ENCODE measurements at regions not wholly inside any gene's neighbourhood (a gene's known extent, or its start where the extent isn't known, plus 50 kb on each side); places are given as distances from the start of the nearest gene placed in this dataset.

GRCh38 chr2:22788749-22789327 is 596.1 kb upstream of the KLHL29 start:
- Histone ChIP-seq H3K79me2 (ENCODE audit: control insufficient read depth, insufficient read depth, low read length) (no peaks in the 10 kb centered on the region), H3K9me3 (ENCODE audit: control insufficient read depth, insufficient read depth, low read depth, low read length) (no peaks in the 10 kb centered on the region), H4K20me1 (ENCODE audit: control insufficient read depth, extremely low read depth, insufficient read depth, low read length) (no peaks in the 10 kb centered on the region), H3K36me3 (ENCODE audit: control insufficient read depth, insufficient read depth, low read length) (no peaks in the 10 kb centered on the region), H3K4me3 (replicated peaks in 1 of 4; ENCODE audit: control extremely low read depth in 1 of 4, insufficient read depth in 1 of 4, low read depth in 3 of 4, low read length in 4 of 4) (no peak overlapping the region), H3K27ac (ENCODE audit: insufficient read depth, low read length) (no peak overlapping the region), H3K27me3 (ENCODE audit: control insufficient read depth, insufficient read depth, low read length) (no peaks in the 10 kb centered on the region), H3K4me2 (ENCODE audit: extremely low read depth, insufficient read depth, low read length) (no peak overlapping the region), H3K9ac (ENCODE audit: insufficient read depth, low read length) (no peak overlapping the region), H3K4me1 (ENCODE audit: control insufficient read depth, extremely low read depth, insufficient read depth, low read length) (no peaks in the 10 kb centered on the region), H2AFZ (ENCODE audit: low read length) (no peak overlapping the region)
- DNase-seq (ENCODE audit: low read depth in 2 of 2): no peak
- TF ChIP-seq CTCF (conservative IDR thresholded peaks at IDR 0.05 in 1 of 2, IDR thresholded peaks at IDR 0.05 in 1 of 2; ENCODE audit: low read depth in 1 of 2, low read length in 2 of 2): no peak
- TF ChIP-seq EZH2 (IDR thresholded peaks at IDR 0.05; ENCODE audit: low read length, missing control alignments): no peak

GRCh38 chr2:22795287-22795866 is 589.6 kb upstream of the KLHL29 start:
- Histone ChIP-seq H2AFZ (ENCODE audit: low read length) (no peak overlapping the region), H3K27me3 (ENCODE audit: control insufficient read depth, insufficient read depth, low read length) (no peaks in the 10 kb centered on the region), H3K79me2 (ENCODE audit: control insufficient read depth, insufficient read depth, low read length) (no peaks in the 10 kb centered on the region), H3K4me3 (replicated peaks in 1 of 4; ENCODE audit: control extremely low read depth in 1 of 4, insufficient read depth in 1 of 4, low read depth in 3 of 4, low read length in 4 of 4) (no peak overlapping the region), H3K4me2 (ENCODE audit: extremely low read depth, insufficient read depth, low read length) (no peak overlapping the region), H4K20me1 (ENCODE audit: control insufficient read depth, extremely low read depth, insufficient read depth, low read length) (no peaks in the 10 kb centered on the region), H3K27ac (ENCODE audit: insufficient read depth, low read length) (no peak overlapping the region), H3K9ac (ENCODE audit: insufficient read depth, low read length) (no peak overlapping the region), H3K36me3 (ENCODE audit: control insufficient read depth, insufficient read depth, low read length) (no peaks in the 10 kb centered on the region), H3K4me1 (ENCODE audit: control insufficient read depth, extremely low read depth, insufficient read depth, low read length) (no peaks in the 10 kb centered on the region), H3K9me3 (ENCODE audit: control insufficient read depth, insufficient read depth, low read depth, low read length) (no peaks in the 10 kb centered on the region)
- DNase-seq (ENCODE audit: low read depth in 2 of 2): no peak
- TF ChIP-seq EZH2 (IDR thresholded peaks at IDR 0.05; ENCODE audit: low read length, missing control alignments): no peak
- no peak for TF ChIP-seq CTCF (conservative IDR thresholded peaks at IDR 0.05 in 1 of 2, IDR thresholded peaks at IDR 0.05 in 1 of 2; ENCODE audit: low read depth in 1 of 2, low read length in 2 of 2)

GRCh38 chr2:22798386-22798785 is 586.6 kb upstream of the KLHL29 start:
- no peaks in the 10 kb centered on the region for H3K79me2 ChIP-seq (ENCODE audit: control insufficient read depth, insufficient read depth, low read length)
- no peaks in the 10 kb centered on the region for H4K20me1 ChIP-seq (ENCODE audit: control insufficient read depth, extremely low read depth, insufficient read depth, low read length)
- TF ChIP-seq EZH2 (IDR thresholded peaks at IDR 0.05; ENCODE audit: low read length, missing control alignments) (no peak), CTCF (conservative IDR thresholded peaks at IDR 0.05 in 1 of 2, IDR thresholded peaks at IDR 0.05 in 1 of 2; ENCODE audit: low read depth in 1 of 2, low read length in 2 of 2) (no peak)
- no peak overlapping the region for H3K27ac ChIP-seq (ENCODE audit: insufficient read depth, low read length)
- no peak overlapping the region for H3K9ac ChIP-seq (ENCODE audit: insufficient read depth, low read length)
- H3K9me3 ChIP-seq (ENCODE audit: control insufficient read depth, insufficient read depth, low read depth, low read length): no peaks in the 10 kb centered on the region
- H2AFZ ChIP-seq (ENCODE audit: low read length): no peak overlapping the region
- H3K4me3 ChIP-seq (replicated peaks in 1 of 4; ENCODE audit: control extremely low read depth in 1 of 4, insufficient read depth in 1 of 4, low read depth in 3 of 4, low read length in 4 of 4): no peak overlapping the region
- no peaks in the 10 kb centered on the region for H3K4me1 ChIP-seq (ENCODE audit: control insufficient read depth, extremely low read depth, insufficient read depth, low read length)
- no peak for DNase-seq (ENCODE audit: low read depth in 2 of 2)
- H3K4me2 ChIP-seq (ENCODE audit: extremely low read depth, insufficient read depth, low read length): no peak overlapping the region
- H3K27me3 ChIP-seq (ENCODE audit: control insufficient read depth, insufficient read depth, low read length): no peaks in the 10 kb centered on the region
- no peaks in the 10 kb centered on the region for H3K36me3 ChIP-seq (ENCODE audit: control insufficient read depth, insufficient read depth, low read length)
